GM12873 (cell line): ENCODE measurements at regions not wholly inside any gene's neighbourhood (a gene's known extent, or its start where the extent isn't known, plus 50 kb on each side); places are given as distances from the start of the nearest gene placed in this dataset.

Source experiments
- CTCF ChIP-seq: IDR thresholded peaks from 2 replicates; pipeline ENCODE4 v1.5.1; 2012; ENCODE audit warnings: low read depth, mild to moderate bottlenecking, moderate library complexity, low read length, control low read depth; ENCODE audit not compliant: insufficient read depth; ENCODE audit errors: missing control alignments

- TF ChIP-seq CTCF: no peak
Observed at GRCh38 chr2:23107327-23107941, 277.5 kb upstream of the KLHL29 start.

- TF ChIP-seq CTCF: no peak
Observed at GRCh38 chr2:23111263-23111662, 273.7 kb upstream of the KLHL29 start.

- TF ChIP-seq CTCF: no peak
Observed at GRCh38 chr2:23112517-23112916, 272.5 kb upstream of the KLHL29 start.

GRCh38 chr2:23114299-23114698 is 270.7 kb upstream of the KLHL29 start:
- TF ChIP-seq CTCF: no peak

GRCh38 chr2:23118313-23118712 is 266.7 kb upstream of the KLHL29 start:
- no peak for TF ChIP-seq CTCF

GRCh38 chr2:23118894-23119293 is 266.1 kb upstream of the KLHL29 start:
- no peak for TF ChIP-seq CTCF

- no peak for TF ChIP-seq CTCF
Observed at GRCh38 chr2:23120161-23120560, 264.8 kb upstream of the KLHL29 start.
